ENCODE measurements at regions not wholly inside any gene's neighbourhood (a gene's known extent, or its start where the extent isn't known, plus 50 kb on each side); places are given as distances from the start of the nearest gene placed in this dataset.

- no peak for TF ChIP-seq CTCF (IDR thresholded peaks at IDR 0.05; ENCODE audit: extremely low read depth, missing control alignments)
- no peak for DNase-seq (ENCODE audit: low spot score)
Measured at GRCh38 chr7:156307193-156307592, 333.4 kb upstream of the RNF32 start.

GRCh38 chr7:156305351-156305750 is 335.2 kb upstream of the RNF32 start:
- DNase-seq (ENCODE audit: low spot score) = no peak
- no peak for TF ChIP-seq CTCF (IDR thresholded peaks at IDR 0.05; ENCODE audit: extremely low read depth, missing control alignments)

GRCh38 chr7:156282816-156283215 is 357.8 kb upstream of the RNF32 start:
- no peak for TF ChIP-seq CTCF (IDR thresholded peaks at IDR 0.05; ENCODE audit: extremely low read depth, missing control alignments)
- DNase-seq (ENCODE audit: low spot score) = no peak

GRCh38 chr7:156279635-156280034 is 360.9 kb upstream of the RNF32 start:
- DNase-seq (ENCODE audit: low spot score) = no peak
- no peak for TF ChIP-seq CTCF (IDR thresholded peaks at IDR 0.05; ENCODE audit: extremely low read depth, missing control alignments)

- no peak for TF ChIP-seq CTCF (IDR thresholded peaks at IDR 0.05; ENCODE audit: extremely low read depth, missing control alignments)
- no peak for DNase-seq (ENCODE audit: low spot score)
Measured at GRCh38 chr7:156275292-156275691, 365.3 kb upstream of the RNF32 start.

GRCh38 chr7:156274557-156274956 is 366.0 kb upstream of the RNF32 start:
- no peak for TF ChIP-seq CTCF (IDR thresholded peaks at IDR 0.05; ENCODE audit: extremely low read depth, missing control alignments)
- DNase-seq (ENCODE audit: low spot score) = no peak

- TF ChIP-seq CTCF (IDR thresholded peaks at IDR 0.05; ENCODE audit: extremely low read depth, missing control alignments) = no peak
- no peak for DNase-seq (ENCODE audit: low spot score)
Measured at GRCh38 chr7:156261581-156261980, 379.0 kb upstream of the RNF32 start.
